ENCODE measurements at regions not wholly inside any gene's neighbourhood (a gene's known extent, or its start where the extent isn't known, plus 50 kb on each side); places are given as distances from the start of the nearest gene placed in this dataset.

GRCh38 chr1:80910426-80910825 lies 890.3 kb upstream of the ADGRL2 start:
- H3K4me1 Mint-ChIP-seq, result no peaks in the 10 kb centered on the region
- Histone ChIP-seq H3K27me3 (ENCODE audit: control insufficient read depth, insufficient read depth, low read length) (no peaks in the 10 kb centered on the region), H3K36me3 (ENCODE audit: control insufficient read depth, insufficient read depth, low read length) (no peaks in the 10 kb centered on the region), H3K4me3 (ENCODE audit: low read depth, low read length) (no peak overlapping the region), H3K4me1 (ENCODE audit: control insufficient read depth, insufficient read depth, low read length, poor library complexity, severe bottlenecking) (no peaks in the 10 kb centered on the region), H3K27ac (ENCODE audit: insufficient read depth, low read length, poor library complexity, severe bottlenecking) (no peak overlapping the region), H3K9me3 (ENCODE audit: control insufficient read depth in 2 of 2, low read length in 2 of 2) (no peaks in the 10 kb centered on the region)
- H3K27me3 Mint-ChIP-seq, result no peaks in the 10 kb centered on the region
- no peak overlapping the region for H3K27ac Mint-ChIP-seq
- no peak overlapping the region for H3K4me3 Mint-ChIP-seq
- no peak for ATAC-seq (ENCODE audit: low read depth in 2 of 2)
- DNase-seq, result no peak
- H3K9me3 Mint-ChIP-seq, result peaks cover 4 to 11% (median 6%) of the 10 kb centered on the region in 7 donors
- H3K36me3 Mint-ChIP-seq, result no peaks in the 10 kb centered on the region

- no peaks in the 10 kb centered on the region for H3K4me1 ChIP-seq (ENCODE audit: control insufficient read depth, insufficient read depth, low read length, poor library complexity, severe bottlenecking)
- H3K36me3 Mint-ChIP-seq, result no peaks in the 10 kb centered on the region
- H3K27ac ChIP-seq (ENCODE audit: insufficient read depth, low read length, poor library complexity, severe bottlenecking), result no peak overlapping the region
- no peaks in the 10 kb centered on the region for H3K9me3 ChIP-seq (ENCODE audit: control insufficient read depth in 2 of 2, low read length in 2 of 2)
- H3K27me3 Mint-ChIP-seq, result no peaks in the 10 kb centered on the region
- ATAC-seq (ENCODE audit: low read depth in 2 of 2), result no peak
- H3K36me3 ChIP-seq (ENCODE audit: control insufficient read depth, insufficient read depth, low read length), result no peaks in the 10 kb centered on the region
- no peak overlapping the region for H3K27ac Mint-ChIP-seq
- H3K4me3 ChIP-seq (ENCODE audit: low read depth, low read length), result no peak overlapping the region
- no peaks in the 10 kb centered on the region for H3K4me1 Mint-ChIP-seq
- DNase-seq, result no peak
- no peak overlapping the region for H3K4me3 Mint-ChIP-seq
- no peaks in the 10 kb centered on the region for H3K27me3 ChIP-seq (ENCODE audit: control insufficient read depth, insufficient read depth, low read length)
- H3K9me3 Mint-ChIP-seq, result peaks cover 1 to 11% (median 6%) of the 10 kb centered on the region in 7 donors
Measured at GRCh38 chr1:80909172-80909784, 891.5 kb upstream of the ADGRL2 start.

GRCh38 chr1:80896781-80897356 lies 903.9 kb upstream of the ADGRL2 start:
- Mint-ChIP-seq H3K4me3 (no peak overlapping the region), H3K27ac (no peak overlapping the region), H3K4me1 (no peaks in the 10 kb centered on the region), H3K27me3 (no peaks in the 10 kb centered on the region), H3K9me3 (peaks cover 0 to 24% (median 3%) of the 10 kb centered on the region in 7 donors), H3K36me3 (no peaks in the 10 kb centered on the region)
- peaks cover 2 to 4% of the 10 kb centered on the region in 2 experiments for H3K9me3 ChIP-seq (ENCODE audit: control insufficient read depth in 2 of 2, low read length in 2 of 2)
- H3K27me3 ChIP-seq (ENCODE audit: control insufficient read depth, insufficient read depth, low read length), result no peaks in the 10 kb centered on the region
- no peak for ATAC-seq (ENCODE audit: low read depth in 2 of 2)
- no peak for DNase-seq
- H3K36me3 ChIP-seq (ENCODE audit: control insufficient read depth, insufficient read depth, low read length), result no peaks in the 10 kb centered on the region
- H3K4me1 ChIP-seq (ENCODE audit: control insufficient read depth, insufficient read depth, low read length, poor library complexity, severe bottlenecking), result no peaks in the 10 kb centered on the region
- no peak overlapping the region for H3K4me3 ChIP-seq (ENCODE audit: low read depth, low read length)
- no peak overlapping the region for H3K27ac ChIP-seq (ENCODE audit: insufficient read depth, low read length, poor library complexity, severe bottlenecking)

- Histone ChIP-seq H3K27ac (ENCODE audit: insufficient read depth, low read length, poor library complexity, severe bottlenecking) (no peak overlapping the region), H3K36me3 (ENCODE audit: control insufficient read depth, insufficient read depth, low read length) (no peaks in the 10 kb centered on the region), H3K27me3 (ENCODE audit: control insufficient read depth, insufficient read depth, low read length) (no peaks in the 10 kb centered on the region), H3K9me3 (ENCODE audit: control insufficient read depth in 2 of 2, low read length in 2 of 2) (peaks cover 2 to 4% of the 10 kb centered on the region in 2 experiments), H3K4me3 (ENCODE audit: low read depth, low read length) (no peak overlapping the region), H3K4me1 (ENCODE audit: control insufficient read depth, insufficient read depth, low read length, poor library complexity, severe bottlenecking) (no peaks in the 10 kb centered on the region)
- ATAC-seq (ENCODE audit: low read depth in 2 of 2) (no peak), DNase-seq (no peak)
- no peak overlapping the region for H3K27ac Mint-ChIP-seq
- H3K4me1 Mint-ChIP-seq, result no peaks in the 10 kb centered on the region
- no peaks in the 10 kb centered on the region for H3K36me3 Mint-ChIP-seq
- peaks cover 0 to 18% (median 3%) of the 10 kb centered on the region in 7 donors for H3K9me3 Mint-ChIP-seq
- H3K27me3 Mint-ChIP-seq, result no peaks in the 10 kb centered on the region
- H3K4me3 Mint-ChIP-seq, result no peak overlapping the region
Measured at GRCh38 chr1:80894921-80895320, 905.8 kb upstream of the ADGRL2 start.

GRCh38 chr1:80893115-80893514 lies 907.6 kb upstream of the ADGRL2 start:
- Histone ChIP-seq H3K4me3 (ENCODE audit: low read depth, low read length) (no peak overlapping the region), H3K4me1 (ENCODE audit: control insufficient read depth, insufficient read depth, low read length, poor library complexity, severe bottlenecking) (no peaks in the 10 kb centered on the region), H3K36me3 (ENCODE audit: control insufficient read depth, insufficient read depth, low read length) (no peaks in the 10 kb centered on the region), H3K27ac (ENCODE audit: insufficient read depth, low read length, poor library complexity, severe bottlenecking) (no peak overlapping the region), H3K9me3 (ENCODE audit: control insufficient read depth in 2 of 2, low read length in 2 of 2) (no peaks in the 10 kb centered on the region), H3K27me3 (ENCODE audit: control insufficient read depth, insufficient read depth, low read length) (no peaks in the 10 kb centered on the region)
- Mint-ChIP-seq H3K4me1 (no peaks in the 10 kb centered on the region), H3K36me3 (no peaks in the 10 kb centered on the region), H3K9me3 (peaks cover 0 to 14% (median 5%) of the 10 kb centered on the region in 7 donors), H3K27ac (no peak overlapping the region), H3K4me3 (no peak overlapping the region), H3K27me3 (no peaks in the 10 kb centered on the region)
- no peak for ATAC-seq (ENCODE audit: low read depth in 2 of 2)
- DNase-seq, result no peak

GRCh38 chr1:80892539-80892938 lies 908.2 kb upstream of the ADGRL2 start:
- Histone ChIP-seq H3K36me3 (ENCODE audit: control insufficient read depth, insufficient read depth, low read length) (no peaks in the 10 kb centered on the region), H3K27me3 (ENCODE audit: control insufficient read depth, insufficient read depth, low read length) (no peaks in the 10 kb centered on the region), H3K4me1 (ENCODE audit: control insufficient read depth, insufficient read depth, low read length, poor library complexity, severe bottlenecking) (no peaks in the 10 kb centered on the region), H3K4me3 (ENCODE audit: low read depth, low read length) (no peak overlapping the region), H3K27ac (ENCODE audit: insufficient read depth, low read length, poor library complexity, severe bottlenecking) (no peak overlapping the region), H3K9me3 (ENCODE audit: control insufficient read depth in 2 of 2, low read length in 2 of 2) (no peaks in the 10 kb centered on the region)
- Mint-ChIP-seq H3K27ac (no peak overlapping the region), H3K4me3 (no peak overlapping the region), H3K27me3 (no peaks in the 10 kb centered on the region), H3K4me1 (no peaks in the 10 kb centered on the region), H3K36me3 (no peaks in the 10 kb centered on the region), H3K9me3 (peaks cover 0 to 14% (median 6%) of the 10 kb centered on the region in 7 donors)
- no peak for ATAC-seq (ENCODE audit: low read depth in 2 of 2)
- DNase-seq, result no peak

- Mint-ChIP-seq H3K4me1 (no peaks in the 10 kb centered on the region), H3K36me3 (no peaks in the 10 kb centered on the region), H3K27me3 (no peaks in the 10 kb centered on the region), H3K4me3 (no peak overlapping the region), H3K27ac (no peak overlapping the region), H3K9me3 (peaks cover 0 to 14% (median 5%) of the 10 kb centered on the region in 7 donors)
- ATAC-seq (ENCODE audit: low read depth in 2 of 2) (no peak), DNase-seq (no peak)
- Histone ChIP-seq H3K27ac (ENCODE audit: insufficient read depth, low read length, poor library complexity, severe bottlenecking) (no peak overlapping the region), H3K4me1 (ENCODE audit: control insufficient read depth, insufficient read depth, low read length, poor library complexity, severe bottlenecking) (no peaks in the 10 kb centered on the region), H3K9me3 (ENCODE audit: control insufficient read depth in 2 of 2, low read length in 2 of 2) (no peaks in the 10 kb centered on the region), H3K36me3 (ENCODE audit: control insufficient read depth, insufficient read depth, low read length) (no peaks in the 10 kb centered on the region), H3K4me3 (ENCODE audit: low read depth, low read length) (no peak overlapping the region), H3K27me3 (ENCODE audit: control insufficient read depth, insufficient read depth, low read length) (no peaks in the 10 kb centered on the region)
Measured at GRCh38 chr1:80891871-80892270, 908.9 kb upstream of the ADGRL2 start.

GRCh38 chr1:80882553-80882952 lies 918.2 kb upstream of the ADGRL2 start:
- ATAC-seq (ENCODE audit: low read depth in 2 of 2), result no peak

More at GRCh38 chr1:80882553-80882952, 918.2 kb upstream of the ADGRL2 start:
- Histone ChIP-seq H3K4me1 (ENCODE audit: control insufficient read depth, insufficient read depth, low read length, poor library complexity, severe bottlenecking) (no peaks in the 10 kb centered on the region), H3K9me3 (ENCODE audit: control insufficient read depth in 2 of 2, low read length in 2 of 2) (peaks cover 0 to 2% of the 10 kb centered on the region in 2 experiments), H3K4me3 (ENCODE audit: low read depth, low read length) (no peak overlapping the region), H3K27ac (ENCODE audit: insufficient read depth, low read length, poor library complexity, severe bottlenecking) (no peak overlapping the region), H3K36me3 (ENCODE audit: control insufficient read depth, insufficient read depth, low read length) (no peaks in the 10 kb centered on the region), H3K27me3 (ENCODE audit: control insufficient read depth, insufficient read depth, low read length) (no peaks in the 10 kb centered on the region)
- no peaks in the 10 kb centered on the region for H3K4me1 Mint-ChIP-seq
- H3K27me3 Mint-ChIP-seq, result no peaks in the 10 kb centered on the region
- no peak overlapping the region for H3K4me3 Mint-ChIP-seq
- no peaks in the 10 kb centered on the region for H3K36me3 Mint-ChIP-seq
- no peak for DNase-seq
- H3K27ac Mint-ChIP-seq, result no peak overlapping the region
- peaks cover 3 to 17% (median 6%) of the 10 kb centered on the region in 7 donors for H3K9me3 Mint-ChIP-seq
